H9 (cell line): ENCODE measurements at regions not wholly inside any gene's neighbourhood (a gene's known extent, or its start where the extent isn't known, plus 50 kb on each side); places are given as distances from the start of the nearest gene placed in this dataset.

Source experiments
- DNase-seq: peaks from one replicate; pipeline ENCODE4 v3.0.0-alpha.2; 2017
- H2AFZ ChIP-seq: one replicate; pipeline ENCODE4 v1.6.1; 2013; ENCODE audit warnings: mild to moderate bottlenecking, low read length, control low read depth, moderate library complexity
- H2AK5ac ChIP-seq: 2 replicates; pipeline ENCODE4 v1.6.1; 2013; ENCODE audit warnings: low read length, control low read depth, mixed read lengths; ENCODE audit not compliant: insufficient read length
- H2BK120ac ChIP-seq: one replicate; pipeline ENCODE4 v1.6.1; 2013; ENCODE audit warnings: low read depth, mild to moderate bottlenecking, low read length, control low read depth, inconsistent platforms; ENCODE audit not compliant: poor library complexity, severe bottlenecking
- H2BK12ac ChIP-seq: 2 replicates; pipeline ENCODE4 v1.6.1; 2013; ENCODE audit warnings: low read length, control low read depth, mixed read lengths, low read depth; ENCODE audit not compliant: insufficient read length
- H2BK15ac ChIP-seq: 2 replicates; pipeline ENCODE4 v1.6.1; 2013; ENCODE audit warnings: low read depth, low read length, control low read depth
- H2BK20ac ChIP-seq: one replicate; pipeline ENCODE4 v1.6.1; 2013; ENCODE audit warnings: low read depth, mild to moderate bottlenecking, low read length, control low read depth, inconsistent platforms; ENCODE audit not compliant: poor library complexity, severe bottlenecking
- H2BK5ac ChIP-seq: 2 replicates; pipeline ENCODE4 v1.6.1; 2013; ENCODE audit warnings: low read length, control low read depth, mixed read lengths; ENCODE audit not compliant: insufficient read length
- H3K14ac ChIP-seq: 2 replicates; pipeline ENCODE4 v1.6.1; 2013; ENCODE audit warnings: low read length, control low read depth; ENCODE audit not compliant: insufficient read depth
- H3K18ac ChIP-seq: 2 replicates; pipeline ENCODE4 v1.6.1; 2013; ENCODE audit warnings: low read depth, mild to moderate bottlenecking, mixed read lengths, low read length, control low read depth; ENCODE audit not compliant: insufficient read length
- H3K23ac ChIP-seq: 2 replicates; pipeline ENCODE4 v1.6.1; 2013; ENCODE audit warnings: low read length, control low read depth, mixed read lengths, low read depth; ENCODE audit not compliant: insufficient read length
- H3K23me2 ChIP-seq: 2 replicates; pipeline ENCODE4 v1.6.1; 2013; ENCODE audit warnings: low read depth, mild to moderate bottlenecking, mixed read lengths, low read length, control low read depth; ENCODE audit not compliant: insufficient read length, poor library complexity, severe bottlenecking
- H3K27ac ChIP-seq: 2 replicates; pipeline ENCODE4 v1.5.1; 2013; ENCODE audit warnings: low read length, control low read depth, mixed read lengths, low read depth; ENCODE audit not compliant: insufficient read length
- H3K27me3 ChIP-seq: 2 replicates; pipeline ENCODE4 v1.6.1; 2013; ENCODE audit warnings: low read length, control low read depth, inconsistent platforms; ENCODE audit not compliant: insufficient read depth
- H3K4ac ChIP-seq: 2 replicates; pipeline ENCODE4 v1.6.1; 2013; ENCODE audit warnings: low read depth, mild to moderate bottlenecking, control low read depth, inconsistent platforms, low read length, moderate library complexity
- H3K4me1 ChIP-seq: 2 replicates; pipeline ENCODE4 v1.6.1; 2013; ENCODE audit warnings: low read length, control low read depth, inconsistent platforms; ENCODE audit not compliant: insufficient read depth
- H3K4me2 ChIP-seq: 2 replicates; pipeline ENCODE4 v1.6.1; 2013; ENCODE audit warnings: low read length, control low read depth, mixed read lengths; ENCODE audit not compliant: insufficient read length, insufficient read depth
- H3K56ac ChIP-seq: 2 replicates; pipeline ENCODE4 v1.6.1; 2013; ENCODE audit warnings: low read depth, mild to moderate bottlenecking, mixed read lengths, low read length, control low read depth; ENCODE audit not compliant: insufficient read length
- H3K79me1 ChIP-seq: 2 replicates; pipeline ENCODE4 v1.6.1; 2013; ENCODE audit warnings: low read depth, mild to moderate bottlenecking, moderate library complexity, low read length, control low read depth, inconsistent platforms; ENCODE audit not compliant: insufficient read depth, poor library complexity, severe bottlenecking
- H3K79me2 ChIP-seq: 2 replicates; pipeline ENCODE4 v1.6.1; 2013; ENCODE audit warnings: low read length, control low read depth, inconsistent platforms; ENCODE audit not compliant: insufficient read depth
- H3K9ac ChIP-seq: 2 replicates; pipeline ENCODE4 v1.6.1; 2013; ENCODE audit warnings: low read length, control low read depth, mixed read lengths; ENCODE audit not compliant: insufficient read length; ENCODE audit errors: extremely low read depth
- H3K9me3 ChIP-seq: one replicate; pipeline ENCODE4 v1.6.1; 2013; ENCODE audit warnings: low read depth, low read length, inconsistent platforms; ENCODE audit not compliant: control insufficient read depth
- H3T11ph ChIP-seq: one replicate; pipeline ENCODE4 v1.6.1; 2013; ENCODE audit warnings: mild to moderate bottlenecking, low read length, control low read depth, inconsistent platforms
- H4K20me1 ChIP-seq: one replicate; pipeline ENCODE4 v1.6.1; 2013; ENCODE audit not compliant: control insufficient read depth, insufficient read length, insufficient read depth
- H4K5ac ChIP-seq: 2 replicates; pipeline ENCODE4 v1.6.1; 2013; ENCODE audit warnings: low read depth, mild to moderate bottlenecking, mixed read lengths, low read length, control low read depth; ENCODE audit not compliant: insufficient read length
- H4K8ac ChIP-seq: replicated peaks from 2 replicates; pipeline ENCODE4 v1.6.1; 2013; ENCODE audit warnings: low read length, control low read depth, mixed read lengths, low read depth; ENCODE audit not compliant: insufficient read length
- H4K91ac ChIP-seq: 2 replicates; pipeline ENCODE4 v1.6.1; 2013; ENCODE audit warnings: low read depth, mild to moderate bottlenecking, moderate library complexity, mixed read lengths, low read length, control low read depth; ENCODE audit not compliant: insufficient read length
- H3K27ac Mint-ChIP-seq, 3 experiments: 2 replicates in 2 of 3; 3 replicates in 1 of 3; pipeline ENCODE4 v1.8.0; 2020 to 2021; ENCODE audit warnings: mixed read lengths in 3 of 3, mild to moderate bottlenecking in 1 of 3, moderate library complexity in 1 of 3
- H3K27me3 Mint-ChIP-seq: 2 replicates; pipeline ENCODE4 v1.8.0; 2021; ENCODE audit warnings: low read depth, mild to moderate bottlenecking, moderate library complexity, mixed read lengths
- H3K36me3 Mint-ChIP-seq, 3 experiments: 2 replicates in 2 of 3; 3 replicates in 1 of 3; pipeline ENCODE4 v1.8.0; 2020 to 2021; ENCODE audit warnings: low read depth in 3 of 3, mixed read lengths in 3 of 3; ENCODE audit not compliant: insufficient read depth in 1 of 3
- H3K4me1 Mint-ChIP-seq, 2 experiments: 2 replicates each; pipeline ENCODE4 v1.8.0; 2020; ENCODE audit warnings: mixed read lengths in 2 of 2
- H3K4me3 Mint-ChIP-seq, 2 experiments: 2 replicates in 1 of 2; 3 replicates in 1 of 2; pipeline ENCODE4 v1.8.0; 2020 to 2021; ENCODE audit warnings: mild to moderate bottlenecking in 2 of 2, mixed read lengths in 2 of 2, moderate library complexity in 1 of 2
- H3K9me3 Mint-ChIP-seq, 2 experiments: 2 replicates in 1 of 2; 3 replicates in 1 of 2; pipeline ENCODE4 v1.8.0; 2020; ENCODE audit warnings: mild to moderate bottlenecking in 2 of 2, mixed read lengths in 2 of 2, moderate library complexity in 1 of 2
- CTCF ChIP-seq: fragments of 200-600 bp; sonication (generic); conservative IDR thresholded peaks from 3 replicates; pipeline ENCODE4 v1.8.0; 2021; ENCODE audit warnings: antibody characterized with exemption, mild to moderate bottlenecking
- WGBS: extraction: QIAGEN DNeasy Blood & Tissue Kit; methylation state at CpG from one replicate; pipeline ENCODE4 v1.1.7; 2013; ENCODE audit warnings: missing lambda C conversion rate, low lambda C conversion rate, mixed read lengths; ENCODE audit not compliant: insufficient read length; ENCODE audit errors: extremely low coverage; 5-methylcytosine and 5-hydroxymethylcytosine counted together

DNA sequence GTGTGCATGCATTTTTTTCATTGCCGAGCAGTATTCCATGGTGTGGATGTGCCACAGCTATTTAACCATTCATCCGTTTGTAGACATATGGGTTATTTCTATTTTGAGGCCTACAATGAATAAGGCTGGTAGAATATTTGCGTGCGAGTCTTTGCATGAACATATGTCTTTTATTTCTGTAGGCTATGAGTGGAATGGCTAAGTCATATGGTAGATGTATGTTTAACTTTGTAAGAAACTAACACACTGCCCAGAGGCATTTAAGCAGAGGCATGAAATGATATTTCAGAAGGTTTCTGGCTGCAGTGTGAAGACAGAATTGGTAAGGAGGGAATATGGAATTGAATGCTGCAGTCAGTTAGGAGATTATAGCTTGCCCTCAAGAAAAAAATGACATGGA lies 457.4 kb upstream of the CDH4 start:
- Histone ChIP-seq H4K20me1 (no peaks in the 10 kb centered on the region), H4K5ac (no peak overlapping the region), H3K27ac (no peak overlapping the region), H3K79me2 (no peaks in the 10 kb centered on the region), H3K56ac (no peak overlapping the region), H2BK5ac (no peak overlapping the region), H3K27me3 (no peaks in the 10 kb centered on the region), H2BK12ac (no peak overlapping the region), H3K4ac (no peak overlapping the region), H2BK15ac (no peak overlapping the region), H3K79me1 (no peaks in the 10 kb centered on the region), H3K23ac (no peak overlapping the region), H4K8ac (no peak overlapping the region), H3K4me1 (no peaks in the 10 kb centered on the region; the same call in 1 of the 2 replicates), H3K14ac (no peak overlapping the region), H2BK20ac (no peak overlapping the region), H3K4me2 (no peak overlapping the region), H2AFZ (no peak overlapping the region), H3T11ph (no peak overlapping the region), H3K23me2 (no peaks in the 10 kb centered on the region), H4K91ac (no peak overlapping the region), H3K18ac (no peak overlapping the region), H3K9ac (no peak overlapping the region), H2BK120ac (no peak overlapping the region), H3K9me3 (no peaks in the 10 kb centered on the region), H2AK5ac (no peak overlapping the region)
- no peak for DNase-seq
- Mint-ChIP-seq H3K9me3 (peaks cover 3 to 5% of the 10 kb centered on the region in 2 experiments; a peak in 3 of 5 replicates), H3K36me3 (peaks cover 0 to 8% (median 2%) of the 10 kb centered on the region in 3 experiments; a peak in 3 of 7 replicates), H3K4me1 (peaks cover 6 to 13% of the 10 kb centered on the region in 2 experiments), H3K27ac (no peak overlapping the region), H3K27me3 (peaks cover 27% of the 10 kb centered on the region), H3K4me3 (no peak overlapping the region)
- TF ChIP-seq CTCF = no peak
- no CpG with 5 or more reads among the region's 4 CpGs for WGBS
